ENCODE measurements at regions not wholly inside any gene's neighbourhood (a gene's known extent, or its start where the extent isn't known, plus 50 kb on each side); places are given as distances from the start of the nearest gene placed in this dataset.

DNA sequence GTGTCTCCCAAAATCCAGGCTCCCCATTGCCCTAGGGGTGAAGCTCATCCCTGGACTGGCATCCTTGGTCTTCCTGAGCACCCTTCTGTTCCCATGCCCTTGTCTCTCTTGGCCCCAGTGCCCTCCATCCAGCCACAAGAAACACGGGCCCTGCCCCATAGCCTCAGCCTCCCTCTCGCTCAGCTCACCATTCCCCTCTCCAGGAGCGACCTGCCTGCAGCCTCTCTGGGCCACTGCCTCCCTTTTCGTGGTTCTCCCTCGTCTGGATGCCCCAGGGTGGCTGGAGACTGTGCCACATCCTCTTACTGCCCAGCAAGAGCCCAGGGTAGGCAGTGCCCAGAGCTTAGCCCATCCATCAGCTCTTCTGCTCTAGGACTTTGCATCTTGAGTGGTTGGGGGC is 532.1 kb downstream of the TBC1D22A start:
- ChIA-PET CTCF (no interaction called here), POLR2A (no interaction called here)
- Mint-ChIP-seq H3K36me3 (ENCODE audit: low read depth) (no peaks in the 10 kb centered on the region), H3K27me3 (no peaks in the 10 kb centered on the region), H3K27ac (no peak overlapping the region), H3K4me3 (no peak overlapping the region), H3K4me1 (no peaks in the 10 kb centered on the region), H3K9me3 (no peaks in the 10 kb centered on the region)
- no peak for DNase-seq

DNA sequence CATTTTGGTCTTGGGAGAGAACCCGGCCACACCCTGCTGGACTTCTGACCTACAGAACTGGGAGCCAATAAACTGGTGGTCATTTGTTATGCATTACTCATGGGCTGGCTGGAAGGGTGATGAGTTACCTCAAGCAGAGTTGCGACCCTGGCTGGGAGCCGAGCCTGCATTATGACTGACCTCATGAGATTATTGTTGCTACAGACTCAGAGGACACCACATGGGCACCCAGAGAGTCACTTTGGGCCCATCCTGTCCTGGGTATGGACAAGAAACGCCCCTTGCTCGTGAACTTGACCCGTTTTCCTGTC is 531.7 kb downstream of the TBC1D22A start:
- Mint-ChIP-seq H3K36me3 (ENCODE audit: low read depth) (no peaks in the 10 kb centered on the region), H3K9me3 (no peaks in the 10 kb centered on the region), H3K4me3 (no peak overlapping the region), H3K27ac (no peak overlapping the region), H3K4me1 (no peaks in the 10 kb centered on the region), H3K27me3 (no peaks in the 10 kb centered on the region)
- CTCF ChIA-PET = no interaction called here
- no peak for DNase-seq
- POLR2A ChIA-PET = no interaction called here

DNA sequence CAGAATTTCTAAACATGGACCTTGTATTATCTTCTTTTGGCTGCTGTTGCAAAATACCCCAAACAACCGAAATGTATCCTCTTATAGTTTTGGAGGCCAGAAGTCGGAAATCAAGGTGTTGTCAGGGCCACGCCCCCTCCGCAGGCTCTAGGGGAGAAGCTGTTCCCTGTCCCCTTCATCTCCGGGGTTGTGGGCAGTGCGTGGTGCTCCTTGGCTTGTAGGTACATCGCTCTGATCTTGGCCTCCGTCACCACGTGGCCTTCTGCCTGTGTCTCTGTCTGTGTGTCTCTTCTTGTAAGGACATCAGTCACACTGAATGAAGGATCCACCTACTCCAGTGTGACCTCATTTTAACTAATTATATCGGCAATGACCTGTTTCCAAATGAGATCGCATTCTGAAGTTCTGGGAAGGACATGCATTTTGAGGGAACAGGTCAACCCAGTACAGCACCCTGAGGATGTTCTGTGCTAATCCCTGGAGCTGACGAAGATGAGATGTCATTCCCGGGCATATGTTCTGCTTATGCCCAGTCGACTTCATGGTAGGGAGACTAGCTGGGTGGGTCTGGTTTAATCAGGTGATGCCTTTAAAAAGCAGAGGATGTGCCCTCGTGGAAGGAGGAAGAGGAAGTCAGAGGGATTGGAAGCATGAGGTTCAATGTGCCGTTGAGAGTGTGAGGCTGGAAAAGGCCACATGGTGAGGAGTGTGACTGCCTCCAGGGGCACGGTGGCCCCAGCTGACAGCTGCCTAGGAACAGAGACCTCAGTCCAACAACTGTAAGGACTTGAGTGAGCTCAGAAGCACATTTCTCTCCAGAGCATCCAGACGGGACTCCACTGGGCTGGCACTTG is 531.1 kb downstream of the TBC1D22A start:
- no peak for DNase-seq
- ChIA-PET CTCF (no interaction called here), POLR2A (no interaction called here)
- H3K27me3 Mint-ChIP-seq = no peaks in the 10 kb centered on the region
- no peaks in the 10 kb centered on the region for H3K36me3 Mint-ChIP-seq (ENCODE audit: low read depth)
- H3K27ac Mint-ChIP-seq = no peak overlapping the region
- H3K4me3 Mint-ChIP-seq = no peak overlapping the region
- H3K9me3 Mint-ChIP-seq = no peaks in the 10 kb centered on the region
- no peaks in the 10 kb centered on the region for H3K4me1 Mint-ChIP-seq

DNA sequence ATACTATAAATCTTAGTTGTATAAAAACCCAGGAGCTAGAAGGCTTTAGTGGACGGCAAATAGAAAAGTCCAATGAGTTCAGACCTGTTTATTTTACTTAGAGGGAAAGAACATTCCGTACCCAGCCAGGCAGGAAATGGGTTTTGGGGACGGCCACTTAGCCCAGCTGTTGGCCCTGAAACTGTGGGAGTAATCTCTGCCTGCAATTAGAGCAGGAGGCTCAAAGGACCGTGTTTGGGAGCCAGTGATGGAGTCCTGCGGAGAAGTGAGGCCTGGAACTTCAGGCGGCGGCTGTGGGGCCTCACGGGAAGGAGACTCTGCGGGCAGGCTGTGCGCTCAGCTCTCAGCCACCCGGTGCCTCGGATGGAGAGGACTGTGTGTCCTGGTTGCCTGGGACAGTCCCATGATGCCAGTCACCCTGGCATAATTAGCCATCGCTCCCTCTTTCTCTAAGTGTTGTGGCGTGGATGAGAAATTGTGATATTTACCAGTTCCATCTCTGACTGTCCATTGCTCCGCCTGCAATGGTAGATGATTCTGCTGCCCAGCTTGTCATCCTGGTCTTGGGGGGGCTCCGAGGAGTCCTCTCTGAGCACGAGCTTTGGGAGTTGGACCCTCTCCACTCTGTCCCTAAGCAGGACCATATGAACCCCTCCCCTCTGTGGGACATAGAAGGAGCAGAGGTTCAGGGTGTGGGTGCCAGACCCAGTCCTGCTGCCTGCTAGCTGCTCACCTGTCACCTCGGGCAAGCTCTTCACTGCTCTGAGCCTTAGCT is 530.3 kb downstream of the TBC1D22A start:
- H3K36me3 Mint-ChIP-seq (ENCODE audit: low read depth) = no peaks in the 10 kb centered on the region
- no peaks in the 10 kb centered on the region for H3K4me1 Mint-ChIP-seq
- H3K9me3 Mint-ChIP-seq = no peaks in the 10 kb centered on the region
- DNase-seq = no peak
- ChIA-PET CTCF (no interaction called here), POLR2A (no interaction called here)
- H3K4me3 Mint-ChIP-seq = no peak overlapping the region
- H3K27ac Mint-ChIP-seq = no peak overlapping the region
- H3K27me3 Mint-ChIP-seq = no peaks in the 10 kb centered on the region

DNA sequence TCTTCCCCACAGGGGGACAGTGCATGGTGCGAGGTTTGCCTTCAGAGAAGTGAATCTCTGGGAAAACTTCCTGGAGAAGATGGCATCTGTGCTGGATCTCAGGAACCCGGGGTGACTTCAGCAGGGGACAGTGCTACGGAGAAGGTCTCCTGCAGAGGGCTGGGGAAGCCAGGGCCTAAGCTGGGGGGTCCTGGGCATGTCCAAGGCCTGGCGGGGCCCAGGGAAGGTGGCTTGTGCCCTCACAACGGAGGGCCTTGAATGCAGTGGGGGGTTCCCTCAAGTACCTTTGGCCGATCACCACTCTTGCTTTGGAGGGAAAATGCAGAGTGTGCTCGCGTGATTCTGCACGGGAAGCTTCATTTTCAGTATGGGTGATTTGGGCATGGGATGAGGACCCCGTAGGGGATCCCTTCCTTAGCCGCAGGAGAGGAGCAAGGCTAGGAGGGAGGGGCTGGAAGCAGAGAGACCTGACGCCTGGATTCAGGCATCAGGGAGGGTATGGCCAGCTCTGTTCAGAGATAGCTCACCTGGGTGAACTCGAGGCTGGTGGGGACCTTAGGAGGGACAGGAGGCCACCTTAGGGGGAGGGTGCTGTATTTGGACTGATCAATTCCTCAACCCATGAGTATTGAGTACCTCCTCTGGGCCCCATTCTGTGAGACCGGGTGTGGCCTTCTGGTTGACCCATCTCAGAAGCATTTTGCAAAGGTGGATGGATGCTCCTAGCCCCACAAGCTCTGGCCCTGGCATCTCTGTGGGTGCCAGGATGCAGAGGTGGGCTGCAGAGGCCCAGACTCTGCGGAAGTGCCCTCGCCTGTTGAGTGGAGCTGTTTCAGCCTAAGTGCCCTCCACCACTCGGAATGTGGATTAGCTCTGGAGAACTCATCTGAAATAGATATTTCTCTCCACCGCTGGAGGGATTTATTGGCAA is 529.4 kb downstream of the TBC1D22A start:
- Mint-ChIP-seq H3K27ac (no peak overlapping the region), H3K4me1 (no peaks in the 10 kb centered on the region), H3K36me3 (ENCODE audit: low read depth) (no peaks in the 10 kb centered on the region), H3K4me3 (no peak overlapping the region), H3K27me3 (no peaks in the 10 kb centered on the region), H3K9me3 (no peaks in the 10 kb centered on the region)
- ChIA-PET POLR2A (no interaction called here), CTCF (no interaction called here)
- DNase-seq = no peak

DNA sequence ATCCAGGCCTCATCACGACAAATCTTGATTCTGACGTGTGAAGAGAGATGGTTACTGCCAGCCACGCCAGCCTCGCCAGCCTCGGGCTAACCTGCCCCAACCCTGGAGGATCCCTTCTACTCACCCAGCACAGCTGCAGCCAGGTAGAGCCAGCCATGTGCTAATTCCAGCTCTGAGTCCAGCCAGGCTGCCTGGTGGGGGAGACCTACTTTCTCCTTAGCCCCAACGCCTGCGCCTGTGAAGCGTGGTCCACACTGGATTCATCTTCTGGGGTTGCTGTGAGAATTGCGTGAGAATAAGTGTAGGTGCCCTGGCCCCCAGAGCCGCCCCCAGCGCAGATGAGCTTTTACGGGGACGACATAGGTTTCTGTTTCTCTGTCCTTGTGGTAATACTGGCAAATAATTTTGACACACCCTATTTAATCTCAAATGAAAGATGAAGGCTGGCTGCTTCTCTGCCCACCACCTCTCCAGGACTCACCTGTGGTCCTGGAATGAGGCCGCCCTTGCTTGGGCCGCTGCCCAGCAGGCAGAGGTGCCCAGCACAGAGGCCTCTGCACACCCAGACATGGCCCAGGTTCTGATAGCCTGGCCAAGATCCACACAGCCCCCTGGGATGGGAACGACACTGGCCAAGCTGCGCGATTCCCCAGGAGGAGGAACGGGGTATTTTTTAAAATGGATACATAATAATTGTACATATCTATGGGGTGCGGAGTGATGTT is 528.4 kb downstream of the TBC1D22A start:
- ChIA-PET CTCF (interaction anchor here (0.6 kb wide), 1 partner anchor 171 kb away, joined by 3 read pairs; no protein-coding TSS in a partner anchor), POLR2A (no interaction called here)
- H3K4me3 Mint-ChIP-seq = no peak overlapping the region
- no peaks in the 10 kb centered on the region for H3K36me3 Mint-ChIP-seq (ENCODE audit: low read depth)
- H3K27ac Mint-ChIP-seq = no peak overlapping the region
- no peaks in the 10 kb centered on the region for H3K27me3 Mint-ChIP-seq
- no peaks in the 10 kb centered on the region for H3K9me3 Mint-ChIP-seq
- DNase-seq = no peak
- no peaks in the 10 kb centered on the region for H3K4me1 Mint-ChIP-seq

DNA sequence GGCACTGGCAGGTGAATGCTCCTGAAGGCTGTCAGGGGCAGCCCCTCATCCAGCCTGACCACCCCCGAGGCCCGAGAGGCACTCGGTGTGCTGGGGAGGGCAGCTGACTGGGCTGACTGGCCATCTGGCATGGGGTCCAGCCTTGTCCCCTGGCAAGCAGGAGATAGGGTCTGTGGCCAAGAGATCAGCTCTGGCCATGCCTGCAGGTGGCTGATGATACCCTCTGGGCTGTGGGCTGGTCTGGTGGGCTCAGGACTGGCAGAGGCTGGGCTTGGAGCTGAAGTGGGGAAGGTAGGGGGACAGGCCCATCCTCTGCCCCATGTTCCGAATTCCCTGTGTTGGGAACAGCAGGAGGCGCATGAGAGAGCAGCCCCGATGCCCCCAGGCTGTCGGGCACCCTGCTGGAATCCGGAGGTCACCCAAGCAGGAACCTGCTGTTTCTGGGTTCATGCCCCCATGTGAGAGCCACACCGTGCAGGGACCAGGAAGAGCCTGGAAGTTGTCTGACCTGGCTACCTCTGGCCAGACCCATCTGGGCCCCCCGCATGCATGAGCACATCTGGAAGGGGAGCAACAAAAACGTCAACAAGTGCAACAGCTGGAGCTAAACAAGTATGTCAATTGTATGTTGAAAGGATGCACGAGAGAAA is 527.0 kb downstream of the TBC1D22A start:
- Mint-ChIP-seq H3K27ac (no peak overlapping the region), H3K36me3 (ENCODE audit: low read depth) (no peaks in the 10 kb centered on the region), H3K9me3 (no peaks in the 10 kb centered on the region), H3K4me1 (no peaks in the 10 kb centered on the region), H3K4me3 (no peak overlapping the region), H3K27me3 (no peaks in the 10 kb centered on the region)
- ChIA-PET CTCF (interaction anchor here (0.6 kb wide), 1 partner anchor 72 kb away, joined by 3 read pairs; no protein-coding TSS in a partner anchor), POLR2A (no interaction called here)
- DNase-seq = no peak

DNA sequence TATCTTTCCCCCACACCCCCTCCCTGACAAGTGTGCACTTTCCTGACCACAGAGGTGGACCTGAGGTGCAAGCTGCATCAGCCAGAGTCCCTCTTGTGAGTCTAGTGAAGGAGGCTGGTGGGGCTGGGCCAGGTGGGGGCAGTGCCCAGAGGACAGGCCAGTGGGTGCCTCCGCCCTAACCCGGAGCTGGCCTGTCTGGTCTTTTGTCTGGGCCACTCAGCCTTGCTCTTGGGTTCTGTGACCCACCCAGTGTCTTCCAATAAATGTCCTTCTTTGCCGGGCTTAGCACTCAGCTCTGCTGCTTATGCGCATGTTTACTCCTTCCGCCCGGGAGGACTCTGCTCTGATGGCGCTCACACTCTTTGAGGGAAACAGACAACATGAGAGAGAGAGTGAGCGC is 526.2 kb downstream of the TBC1D22A start:
- Mint-ChIP-seq H3K36me3 (ENCODE audit: low read depth) (no peaks in the 10 kb centered on the region), H3K27ac (no peak overlapping the region), H3K9me3 (no peaks in the 10 kb centered on the region), H3K27me3 (no peaks in the 10 kb centered on the region), H3K4me1 (no peaks in the 10 kb centered on the region), H3K4me3 (no peak overlapping the region)
- DNase-seq = no peak
- CTCF ChIA-PET = interaction anchor here (0.6 kb wide), 1 partner anchor 71 kb away, joined by 3 read pairs; no protein-coding TSS in a partner anchor
- POLR2A ChIA-PET = no interaction called here

DNA sequence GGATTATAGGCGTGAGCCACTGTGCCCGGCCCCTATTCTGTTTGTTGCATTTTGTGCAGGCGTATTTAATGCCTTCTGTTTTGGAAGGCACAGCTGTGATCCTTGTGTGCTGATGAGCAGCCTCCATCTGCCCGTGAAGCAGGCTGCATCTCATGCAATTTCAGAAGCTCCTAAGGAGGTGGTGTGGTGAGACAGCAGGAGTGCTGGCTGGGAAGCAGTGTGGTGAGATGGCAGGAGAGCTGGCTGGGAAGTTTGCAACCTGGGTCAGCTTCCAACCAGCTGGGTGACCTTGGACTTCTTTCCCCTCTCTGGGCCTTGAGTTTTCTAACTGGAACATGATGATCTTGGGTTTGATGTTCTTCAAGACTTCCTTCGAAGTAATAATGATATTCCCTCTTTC is 525.1 kb downstream of the TBC1D22A start:
- CTCF ChIA-PET = no interaction called here
- H3K4me1 Mint-ChIP-seq = no peaks in the 10 kb centered on the region
- H3K27me3 Mint-ChIP-seq = no peaks in the 10 kb centered on the region
- no peaks in the 10 kb centered on the region for H3K9me3 Mint-ChIP-seq
- POLR2A ChIA-PET = no interaction called here
- H3K36me3 Mint-ChIP-seq (ENCODE audit: low read depth) = no peaks in the 10 kb centered on the region
- no peak overlapping the region for H3K27ac Mint-ChIP-seq
- DNase-seq = no peak
- H3K4me3 Mint-ChIP-seq = no peak overlapping the region

DNA sequence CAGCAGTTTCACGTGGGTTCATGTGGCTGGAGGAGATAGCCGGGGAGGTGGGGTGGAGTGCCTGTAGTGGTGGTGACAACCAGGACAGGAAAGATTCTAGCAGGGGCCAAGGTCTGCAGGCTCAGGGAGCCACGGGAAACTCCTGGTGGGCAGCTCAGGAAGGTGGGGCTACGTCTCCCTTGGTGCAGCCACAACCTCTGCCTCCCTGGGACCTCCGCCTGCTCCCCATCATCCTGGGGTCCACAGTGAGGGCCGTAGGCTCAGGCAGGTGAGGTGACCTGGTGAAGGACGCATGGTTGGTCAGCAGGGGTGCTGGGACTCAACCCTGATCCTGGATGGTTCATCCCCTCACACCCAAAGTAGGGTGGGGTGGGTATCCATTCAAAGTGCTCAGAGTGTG is 524.1 kb downstream of the TBC1D22A start:
- ChIA-PET CTCF (no interaction called here), POLR2A (no interaction called here)
- Mint-ChIP-seq H3K9me3 (no peaks in the 10 kb centered on the region), H3K27me3 (no peaks in the 10 kb centered on the region), H3K4me1 (no peaks in the 10 kb centered on the region), H3K36me3 (ENCODE audit: low read depth) (no peaks in the 10 kb centered on the region), H3K27ac (no peak overlapping the region), H3K4me3 (no peak overlapping the region)
- DNase-seq = no peak

DNA sequence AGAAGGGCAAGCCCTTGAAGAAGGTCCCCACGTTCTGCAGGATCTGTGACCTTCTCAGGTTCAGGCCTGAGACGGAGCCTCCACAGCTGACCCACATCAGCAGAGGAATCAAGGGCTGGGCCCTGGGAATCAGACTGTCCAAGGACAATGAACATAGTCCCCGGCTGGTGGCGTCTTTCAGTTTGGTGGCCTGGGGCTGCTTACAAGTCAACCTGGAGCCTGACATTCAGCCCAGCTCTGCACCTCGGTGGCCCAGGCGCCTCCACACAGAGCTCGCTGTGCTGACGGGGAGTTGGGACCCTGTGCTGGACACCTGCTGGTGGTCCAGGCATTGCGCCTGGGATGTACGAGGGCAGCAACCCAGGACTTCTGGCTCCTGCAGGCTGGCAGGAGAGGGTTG is 523.5 kb downstream of the TBC1D22A start:
- H3K27me3 Mint-ChIP-seq = no peaks in the 10 kb centered on the region
- no peaks in the 10 kb centered on the region for H3K4me1 Mint-ChIP-seq
- no peak overlapping the region for H3K4me3 Mint-ChIP-seq
- ChIA-PET POLR2A (no interaction called here), CTCF (no interaction called here)
- DNase-seq = no peak
- H3K36me3 Mint-ChIP-seq (ENCODE audit: low read depth) = no peaks in the 10 kb centered on the region
- H3K27ac Mint-ChIP-seq = no peak overlapping the region
- no peaks in the 10 kb centered on the region for H3K9me3 Mint-ChIP-seq

DNA sequence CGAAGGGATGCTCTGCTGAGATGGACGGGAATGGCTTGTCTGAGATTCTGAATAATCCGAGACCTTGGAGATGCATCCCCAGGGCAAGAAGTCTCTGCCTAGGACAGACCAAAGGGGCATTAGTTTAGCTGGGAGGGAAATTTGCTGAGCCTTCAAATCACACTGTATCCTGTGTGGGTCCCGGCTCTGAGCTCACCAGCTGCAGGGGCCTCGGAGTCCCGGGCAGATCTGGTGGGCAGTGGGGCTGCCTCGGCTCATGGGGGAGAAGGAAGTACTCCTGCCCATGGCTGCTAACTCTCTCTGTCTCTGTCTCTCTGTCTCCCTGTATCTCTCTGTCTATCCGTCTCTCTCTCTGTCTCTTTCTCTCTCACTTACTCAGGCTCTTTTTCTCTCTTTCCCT is 522.4 kb downstream of the TBC1D22A start:
- POLR2A ChIA-PET = no interaction called here
- H3K4me1 Mint-ChIP-seq = no peaks in the 10 kb centered on the region
- DNase-seq = no peak
- H3K36me3 Mint-ChIP-seq (ENCODE audit: low read depth) = no peaks in the 10 kb centered on the region
- no peak overlapping the region for H3K4me3 Mint-ChIP-seq
- H3K9me3 Mint-ChIP-seq = no peaks in the 10 kb centered on the region
- CTCF ChIA-PET = no interaction called here
- H3K27ac Mint-ChIP-seq = no peak overlapping the region
- no peaks in the 10 kb centered on the region for H3K27me3 Mint-ChIP-seq

Data from activated CD4-positive, alpha-beta T cell treated with anti-CD3 and anti-CD28 coated beads, Interleukin-2, amount 10 ng/mL, durations not matched to agents 7 days and 5 days (primary cell).